ENCODE measurements at regions not wholly inside any gene's neighbourhood (a gene's known extent, or its start where the extent isn't known, plus 50 kb on each side); places are given as distances from the start of the nearest gene placed in this dataset.

GRCh38 chr1:30418061-30418938 lies 305.1 kb downstream of the MATN1 start:
- no peak overlapping the region for H3K27ac Mint-ChIP-seq
- no peak for DNase-seq

GRCh38 chr1:30417701-30418046 lies 305.7 kb downstream of the MATN1 start:
- Mint-ChIP-seq H3K27ac (no peak overlapping the region), H3K4me3 (no peak overlapping the region), H3K27me3 (ENCODE audit: insufficient read depth) (peaks cover 28% of the 10 kb centered on the region), H3K9me3 (no peaks in the 10 kb centered on the region), H3K36me3 (ENCODE audit: low read depth) (no peaks in the 10 kb centered on the region), H3K4me1 (ENCODE audit: low read depth) (no peaks in the 10 kb centered on the region)
- DNase-seq: no peak
- no peak for TF ChIP-seq CTCF (IDR thresholded peaks at IDR 0.05)

More at GRCh38 chr1:30418061-30418938, 305.1 kb downstream of the MATN1 start:
- no peaks in the 10 kb centered on the region for H3K9me3 Mint-ChIP-seq
- no peaks in the 10 kb centered on the region for H3K36me3 Mint-ChIP-seq (ENCODE audit: low read depth)
- H3K4me3 Mint-ChIP-seq: no peak overlapping the region
- H3K4me1 Mint-ChIP-seq (ENCODE audit: low read depth): no peaks in the 10 kb centered on the region
- H3K27me3 Mint-ChIP-seq (ENCODE audit: insufficient read depth): peaks cover 31% of the 10 kb centered on the region
- no peak for TF ChIP-seq CTCF (IDR thresholded peaks at IDR 0.05)

- no peak overlapping the region for H3K4me3 Mint-ChIP-seq
- no peak for DNase-seq
- no peaks in the 10 kb centered on the region for H3K4me1 Mint-ChIP-seq (ENCODE audit: low read depth)
- H3K27me3 Mint-ChIP-seq (ENCODE audit: insufficient read depth): peaks cover 28% of the 10 kb centered on the region
- no peaks in the 10 kb centered on the region for H3K9me3 Mint-ChIP-seq
- H3K36me3 Mint-ChIP-seq (ENCODE audit: low read depth): no peaks in the 10 kb centered on the region
- TF ChIP-seq CTCF (IDR thresholded peaks at IDR 0.05): no peak
- H3K27ac Mint-ChIP-seq: no peak overlapping the region
These were observed 306.2 kb downstream of the MATN1 start for GRCh38 chr1:30417001-30417700.

DNA sequence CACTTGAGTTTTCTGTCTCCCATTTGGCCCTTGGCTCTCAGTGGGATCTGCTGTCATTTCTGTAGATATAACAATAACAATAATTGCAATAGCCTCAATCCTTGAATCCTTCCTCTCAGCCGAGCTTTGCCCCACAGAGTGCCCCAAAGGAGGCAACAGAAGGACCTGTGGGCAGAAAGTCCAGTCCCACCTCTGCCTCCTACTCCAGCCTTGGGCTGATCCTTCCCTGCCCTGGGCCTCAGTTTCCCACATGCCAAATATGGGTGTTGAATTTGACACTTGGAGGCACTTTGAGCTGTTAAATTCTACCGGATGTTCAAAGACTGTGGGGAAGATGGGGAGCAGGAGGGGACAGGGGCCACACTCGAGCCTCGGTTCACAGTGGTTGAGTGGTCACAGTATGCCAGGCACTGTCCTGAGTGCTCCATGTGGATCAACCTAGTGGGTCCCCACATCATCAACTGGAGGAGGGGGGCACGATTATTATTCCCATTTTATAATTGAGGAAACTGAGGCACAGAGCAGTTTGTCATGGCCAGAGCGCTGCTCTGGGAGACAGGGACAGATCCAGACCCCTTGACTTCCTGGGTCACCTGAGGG lies 307.1 kb downstream of the MATN1 start:
- Mint-ChIP-seq H3K9me3 (no peaks in the 10 kb centered on the region), H3K27me3 (ENCODE audit: insufficient read depth) (peaks cover 28% of the 10 kb centered on the region), H3K36me3 (ENCODE audit: low read depth) (no peaks in the 10 kb centered on the region), H3K4me1 (ENCODE audit: low read depth) (no peaks in the 10 kb centered on the region), H3K27ac (no peak overlapping the region), H3K4me3 (no peak overlapping the region)
- no peak for DNase-seq
- TF ChIP-seq CTCF (IDR thresholded peaks at IDR 0.05): no peak

DNA sequence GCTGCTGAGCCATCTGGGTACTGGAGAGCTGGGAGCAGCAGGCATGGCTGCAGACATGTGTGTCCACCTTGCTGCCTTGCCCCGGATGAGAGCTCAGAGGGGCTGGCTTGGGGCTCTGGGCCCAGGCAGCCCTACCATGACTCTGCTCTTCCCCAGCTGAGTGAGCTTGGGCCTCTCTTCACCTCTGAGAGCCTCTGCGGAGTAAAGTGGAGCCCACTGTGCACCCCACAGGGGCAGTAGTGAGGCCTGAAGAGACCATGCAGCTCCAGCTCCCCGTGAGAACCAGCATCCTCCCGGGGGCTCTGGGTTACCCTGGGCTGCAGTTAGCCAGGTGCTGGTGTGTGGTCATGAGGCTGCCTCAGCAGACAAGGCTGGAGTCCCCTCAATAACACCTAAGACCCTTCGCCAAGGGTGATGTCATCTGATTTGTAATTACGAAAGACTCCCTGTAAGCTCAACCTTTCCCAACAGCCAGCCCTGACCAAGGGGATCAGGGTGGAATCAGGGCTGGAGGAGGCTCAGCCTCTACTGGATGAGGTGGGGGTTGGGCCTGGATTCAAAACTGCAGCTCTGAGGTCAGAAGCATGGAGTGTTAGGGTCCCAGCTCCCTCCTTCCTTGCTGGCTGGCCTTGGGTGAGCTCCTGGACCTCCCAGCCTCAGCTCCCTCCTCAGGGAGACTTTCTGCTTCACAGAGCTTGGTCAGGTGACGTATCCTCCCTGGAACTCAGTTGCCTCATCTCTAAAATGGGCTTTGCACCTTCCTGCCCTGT lies 308.0 kb downstream of the MATN1 start:
- DNase-seq: no peak
- H3K36me3 Mint-ChIP-seq (ENCODE audit: low read depth): no peaks in the 10 kb centered on the region
- no peak overlapping the region for H3K4me3 Mint-ChIP-seq
- TF ChIP-seq CTCF (IDR thresholded peaks at IDR 0.05): no peak
- no peaks in the 10 kb centered on the region for H3K9me3 Mint-ChIP-seq
- no peak overlapping the region for H3K27ac Mint-ChIP-seq
- peaks cover 25% of the 10 kb centered on the region for H3K27me3 Mint-ChIP-seq (ENCODE audit: insufficient read depth)
- H3K4me1 Mint-ChIP-seq (ENCODE audit: low read depth): no peaks in the 10 kb centered on the region

Data from HFFc6 (cell line).